Mucosa of rectum (tissue), 2 donors: ENCODE measurements at regions not wholly inside any gene's neighbourhood (a gene's known extent, or its start where the extent isn't known, plus 50 kb on each side); places are given as distances from the start of the nearest gene placed in this dataset.

Source experiments
- H3K27ac ChIP-seq, 2 donors: one replicate each; pipeline ENCODE4 v1.7.0; 2013; ENCODE audit warnings: inconsistent platforms in 2 of 2, low read depth in 2 of 2, low read length in 2 of 2
- H3K27me3 ChIP-seq, 2 donors: one replicate each; pipeline ENCODE4 v1.7.0; 2013; ENCODE audit warnings: low read length in 2 of 2; ENCODE audit not compliant: control insufficient read depth in 2 of 2, insufficient read depth in 2 of 2
- H3K36me3 ChIP-seq, 2 donors: one replicate each; pipeline ENCODE4 v1.7.0; 2013; ENCODE audit warnings: low read length in 2 of 2; ENCODE audit not compliant: control insufficient read depth in 2 of 2, insufficient read depth in 2 of 2
- H3K4me1 ChIP-seq, 2 donors: one replicate each; pipeline ENCODE4 v1.7.0; 2013; ENCODE audit warnings: low read length in 2 of 2, mild to moderate bottlenecking in 1 of 2; ENCODE audit not compliant: control insufficient read depth in 2 of 2, insufficient read depth in 2 of 2
- H3K4me3 ChIP-seq, 2 donors: one replicate each; pipeline ENCODE4 v1.7.0; 2013; ENCODE audit warnings: low read length in 2 of 2
- H3K9ac ChIP-seq, 2 donors: one replicate each; pipeline ENCODE4 v1.7.0; 2013; ENCODE audit warnings: low read length in 2 of 2, low read depth in 1 of 2, mild to moderate bottlenecking in 1 of 2
- H3K9me3 ChIP-seq, 2 donors: one replicate each; pipeline ENCODE4 v1.7.0; 2013; ENCODE audit warnings: low read length in 2 of 2; ENCODE audit not compliant: control insufficient read depth in 2 of 2
- donor health status: healthy.
- donor health status: Normal muscosa, but diverticular disease.

DNA sequence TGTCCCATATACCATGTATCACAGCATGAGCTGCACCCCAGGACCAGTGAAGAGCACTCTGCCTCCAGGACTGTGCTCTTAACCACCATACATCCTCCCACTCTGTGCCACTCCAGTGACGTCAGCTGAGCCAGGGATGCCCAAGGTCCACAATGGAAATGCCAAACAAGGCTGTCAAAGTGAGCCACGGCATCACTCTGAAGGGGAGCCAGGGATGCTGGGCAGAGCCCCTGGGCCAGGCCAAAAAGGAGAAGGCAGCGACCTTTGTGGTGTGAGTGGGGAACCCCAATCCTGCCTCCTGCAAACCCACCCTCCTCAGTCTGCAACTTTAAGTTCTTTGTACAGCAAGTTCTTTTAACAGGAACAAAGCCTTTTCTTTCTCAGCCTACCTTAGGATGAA, 242.7 kb downstream of the SYK start:
- Histone ChIP-seq H3K27ac (no peak overlapping the region), H3K27me3 (no peaks in the 10 kb centered on the region), H3K9me3 (no peaks in the 10 kb centered on the region), H3K36me3 (no peaks in the 10 kb centered on the region), H3K4me1 (no peaks in the 10 kb centered on the region), H3K4me3 (no peak overlapping the region), H3K9ac (no peak overlapping the region)

DNA sequence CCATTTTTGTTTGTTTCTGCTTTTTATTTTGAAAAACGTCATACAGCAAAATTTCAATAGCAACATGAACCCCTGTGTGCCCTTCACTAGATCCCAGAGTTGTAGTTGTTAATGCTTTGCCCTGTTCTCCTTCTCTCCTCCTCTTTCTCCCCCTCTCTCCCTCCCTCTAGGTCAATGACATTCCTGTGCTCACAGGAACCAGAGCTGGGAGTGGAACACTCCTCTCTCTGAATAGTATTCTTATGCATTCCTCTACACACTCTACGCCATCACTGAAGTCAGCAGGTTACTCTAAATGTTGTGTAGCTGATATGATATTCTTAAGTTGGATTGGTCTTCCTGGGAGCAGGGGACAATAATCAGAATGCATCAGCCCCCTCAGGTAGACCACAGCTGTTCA, 243.4 kb downstream of the SYK start:
- Histone ChIP-seq H3K27me3 (no peaks in the 10 kb centered on the region), H3K4me3 (no peak overlapping the region), H3K9ac (no peak overlapping the region), H3K36me3 (no peaks in the 10 kb centered on the region), H3K27ac (no peak overlapping the region), H3K4me1 (no peaks in the 10 kb centered on the region), H3K9me3 (no peaks in the 10 kb centered on the region)

DNA sequence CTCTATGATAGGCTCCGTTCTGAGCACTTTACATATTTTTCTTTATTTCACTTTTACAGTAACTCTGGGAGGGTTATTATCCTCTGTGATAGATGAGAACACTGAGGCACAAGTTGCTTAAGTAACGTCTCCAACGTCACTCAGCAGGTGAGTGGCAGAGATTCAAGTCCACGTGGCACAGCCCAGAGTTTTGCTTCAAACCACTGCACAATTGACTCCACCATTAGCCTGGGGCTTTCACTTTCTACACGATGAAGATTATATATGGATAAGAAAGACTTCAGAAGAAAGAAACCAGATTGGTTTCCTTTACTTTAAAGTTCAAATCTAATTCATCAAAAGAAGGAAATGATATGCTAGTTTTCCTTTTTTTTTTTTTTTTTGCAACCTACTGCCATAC, 245.9 kb downstream of the SYK start:
- H3K36me3 ChIP-seq, result no peaks in the 10 kb centered on the region
- H3K9me3 ChIP-seq, result no peaks in the 10 kb centered on the region
- H3K4me3 ChIP-seq, result no peak overlapping the region
- no peak overlapping the region for H3K27ac ChIP-seq
- H3K27me3 ChIP-seq, result no peaks in the 10 kb centered on the region
- H3K9ac ChIP-seq, result no peak overlapping the region
- H3K4me1 ChIP-seq, result no peaks in the 10 kb centered on the region

DNA sequence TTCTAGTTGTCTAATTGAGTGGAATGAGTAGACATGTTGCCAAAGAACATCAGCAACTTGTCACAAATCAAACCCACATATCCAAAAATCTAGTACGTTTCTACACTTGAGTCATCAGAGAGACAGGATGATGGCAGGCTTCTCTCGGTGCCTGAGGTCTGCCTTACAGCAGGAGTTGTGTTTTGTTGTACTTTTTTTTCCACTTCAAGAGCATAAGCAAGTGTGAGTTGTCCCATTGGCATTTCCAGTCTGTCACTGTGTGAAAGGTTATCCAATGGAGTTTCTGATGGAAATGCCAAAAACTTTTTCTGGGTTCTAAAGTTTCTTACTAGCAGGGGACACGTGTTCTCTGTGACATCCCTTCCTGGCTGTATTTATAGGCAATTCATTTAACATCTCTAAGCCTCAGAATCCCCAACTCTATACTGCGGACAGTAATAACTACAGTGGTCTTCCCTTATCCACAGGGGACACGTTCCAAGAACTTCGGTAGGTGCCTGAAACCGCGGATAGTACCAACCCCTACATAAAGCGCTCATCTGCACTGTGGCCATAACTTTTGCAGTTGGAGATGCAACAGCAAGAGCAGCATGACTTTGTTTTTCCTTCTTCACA, 246.5 kb downstream of the SYK start:
- Histone ChIP-seq H3K9ac (no peak overlapping the region), H3K27ac (no peak overlapping the region), H3K4me1 (no peaks in the 10 kb centered on the region), H3K27me3 (no peaks in the 10 kb centered on the region), H3K36me3 (no peaks in the 10 kb centered on the region), H3K4me3 (no peak overlapping the region), H3K9me3 (no peaks in the 10 kb centered on the region)

DNA sequence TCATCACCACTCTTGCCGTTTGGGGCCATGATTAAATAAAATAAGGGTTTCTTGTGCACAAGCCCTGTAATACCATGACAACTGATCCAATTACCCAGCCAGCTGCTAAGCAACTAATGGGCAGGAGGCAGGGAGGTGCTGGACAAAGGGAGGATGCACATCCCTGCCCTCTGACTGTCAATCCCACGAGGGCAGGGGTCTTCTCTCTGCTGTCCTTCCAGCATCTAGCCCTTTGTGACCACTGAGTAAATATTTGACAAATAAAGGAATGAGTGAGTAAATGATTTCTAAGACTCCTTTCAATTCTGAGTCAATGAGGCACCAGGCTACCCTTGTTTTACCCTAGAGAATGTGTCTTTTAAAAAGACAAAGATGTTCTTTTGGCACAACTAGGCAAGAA, 247.1 kb downstream of the SYK start:
- Histone ChIP-seq H3K36me3 (no peaks in the 10 kb centered on the region), H3K27me3 (no peaks in the 10 kb centered on the region), H3K9ac (no peak overlapping the region), H3K9me3 (no peaks in the 10 kb centered on the region), H3K27ac (no peak overlapping the region), H3K4me1 (no peaks in the 10 kb centered on the region), H3K4me3 (no peak overlapping the region)

DNA sequence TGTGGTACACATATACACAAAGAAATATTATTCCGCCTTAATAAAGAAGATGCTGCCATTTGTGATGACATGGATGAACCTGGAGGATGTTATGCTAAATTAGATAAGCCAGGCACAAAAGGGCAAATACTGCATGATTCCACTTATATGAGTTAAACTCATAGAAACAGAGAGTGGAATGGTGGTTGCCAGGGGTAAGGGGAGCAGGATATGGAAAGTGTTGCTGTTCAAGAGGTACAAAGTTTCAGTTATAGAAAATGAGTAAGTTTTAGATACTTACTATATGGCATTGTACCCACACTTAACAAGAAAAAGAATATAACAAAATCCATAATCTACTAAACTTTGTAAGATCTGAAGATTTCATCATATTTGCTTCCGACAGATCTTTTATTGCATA, 252.2 kb downstream of the SYK start:
- Histone ChIP-seq H3K9me3 (no peaks in the 10 kb centered on the region), H3K4me1 (no peaks in the 10 kb centered on the region), H3K36me3 (no peaks in the 10 kb centered on the region), H3K27ac (no peak overlapping the region), H3K27me3 (no peaks in the 10 kb centered on the region), H3K9ac (no peak overlapping the region), H3K4me3 (no peak overlapping the region)

DNA sequence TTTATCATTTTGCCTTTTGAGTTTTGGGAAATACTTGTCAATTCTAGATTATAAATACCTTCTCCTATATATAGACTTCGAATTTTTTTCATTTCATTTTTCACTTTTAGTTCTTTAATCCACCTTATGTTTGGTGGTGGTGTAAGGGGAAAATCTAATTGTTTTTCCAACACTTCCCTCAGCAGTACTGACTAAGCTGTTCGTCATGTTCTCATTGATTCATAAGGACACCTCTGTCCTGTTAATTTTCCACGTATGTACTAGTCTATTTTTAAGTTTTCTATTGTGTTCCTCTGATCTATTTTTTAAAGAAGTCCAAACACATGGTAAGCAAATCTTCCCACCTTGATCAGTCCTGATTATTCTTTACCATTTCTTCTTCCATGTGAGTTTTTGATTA, 254.2 kb downstream of the SYK start:
- H3K9me3 ChIP-seq, result no peaks in the 10 kb centered on the region
- H3K9ac ChIP-seq, result no peak overlapping the region
- peaks cover 0 to 4% of the 10 kb centered on the region in 2 donors for H3K4me1 ChIP-seq
- H3K27ac ChIP-seq, result no peak overlapping the region
- no peak overlapping the region for H3K4me3 ChIP-seq
- H3K27me3 ChIP-seq, result no peaks in the 10 kb centered on the region
- H3K36me3 ChIP-seq, result no peaks in the 10 kb centered on the region

DNA sequence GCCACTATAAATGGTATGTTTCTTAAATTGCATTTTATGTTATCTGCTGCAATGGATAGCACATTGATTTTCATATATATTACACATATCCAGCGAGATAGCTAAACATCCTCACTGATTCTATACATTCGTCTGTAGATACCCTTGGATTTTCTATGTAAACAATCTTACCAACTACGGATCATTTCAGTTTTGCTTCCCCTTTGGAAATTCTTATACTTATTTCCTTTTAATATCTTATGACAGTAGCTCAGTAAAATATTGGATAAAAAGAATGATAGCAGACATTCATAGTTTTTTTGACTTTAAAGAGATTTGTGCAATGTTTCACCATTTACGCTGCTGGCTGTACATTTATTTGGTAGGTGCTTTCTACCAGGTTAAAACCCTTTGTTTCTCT, 254.9 kb downstream of the SYK start:
- H3K36me3 ChIP-seq, result no peaks in the 10 kb centered on the region
- H3K27me3 ChIP-seq, result no peaks in the 10 kb centered on the region
- no peak overlapping the region for H3K27ac ChIP-seq
- H3K9me3 ChIP-seq, result no peaks in the 10 kb centered on the region
- H3K4me1 ChIP-seq, result peaks cover 0 to 6% of the 10 kb centered on the region in 2 donors
- H3K4me3 ChIP-seq, result no peak overlapping the region
- H3K9ac ChIP-seq, result no peak overlapping the region

DNA sequence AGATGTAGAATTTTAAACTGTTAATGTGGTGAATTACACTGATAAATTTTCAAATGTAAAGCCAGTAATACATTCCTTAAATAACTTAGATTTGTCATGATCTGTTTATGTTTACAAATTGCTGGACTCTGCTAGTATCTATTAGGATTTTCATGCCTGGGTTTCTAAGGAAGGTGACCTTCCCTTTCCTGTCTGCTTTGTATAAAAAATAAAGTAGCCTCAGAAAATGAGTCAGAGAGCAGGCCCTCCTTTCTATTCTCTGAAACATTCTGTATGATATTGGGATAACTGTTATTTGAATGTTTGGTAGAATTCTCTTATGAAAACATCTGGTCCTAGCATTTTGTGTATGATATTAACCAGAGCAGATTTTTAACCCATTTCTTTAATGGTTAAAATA, 255.3 kb downstream of the SYK start:
- Histone ChIP-seq H3K27ac (no peak overlapping the region), H3K4me3 (no peak overlapping the region), H3K9ac (no peak overlapping the region), H3K4me1 (peaks cover 0 to 6% of the 10 kb centered on the region in 2 donors), H3K27me3 (no peaks in the 10 kb centered on the region), H3K9me3 (no peaks in the 10 kb centered on the region), H3K36me3 (no peaks in the 10 kb centered on the region)

DNA sequence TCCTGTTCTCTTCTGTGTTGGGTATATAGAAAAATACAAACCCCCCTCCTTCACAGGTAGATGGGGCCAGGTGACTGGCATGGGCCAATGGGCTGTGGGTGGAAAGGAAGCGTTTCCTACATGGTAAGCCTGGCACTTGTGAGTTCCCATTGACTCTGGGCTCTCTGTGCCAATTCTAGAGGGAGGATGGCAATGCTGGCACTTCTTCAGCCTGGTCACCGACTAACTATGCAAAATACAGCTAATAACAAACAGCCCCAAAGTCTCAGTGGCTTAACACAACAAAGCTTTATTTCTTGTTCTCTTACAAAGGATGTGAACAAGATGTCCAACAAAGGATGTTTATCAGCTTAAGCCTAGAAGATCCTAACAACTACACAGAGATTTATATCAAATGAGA, 258.1 kb downstream of the SYK start:
- Histone ChIP-seq H3K36me3 (no peaks in the 10 kb centered on the region), H3K9ac (no peak overlapping the region), H3K4me1 (peaks cover 0 to 6% of the 10 kb centered on the region in 2 donors), H3K9me3 (no peaks in the 10 kb centered on the region), H3K4me3 (no peak overlapping the region), H3K27me3 (no peaks in the 10 kb centered on the region), H3K27ac (no peak overlapping the region)
